Ectodermal cell (in vitro differentiated cells): ENCODE measurements at regions not wholly inside any gene's neighbourhood (a gene's known extent, or its start where the extent isn't known, plus 50 kb on each side); places are given as distances from the start of the nearest gene placed in this dataset.

Experiments
- H3K27ac ChIP-seq: 2 replicates; pipeline ENCODE4 v1.7.0; 2013; ENCODE audit warnings: mild to moderate bottlenecking, low read depth, low read length; ENCODE audit not compliant: insufficient read depth, poor library complexity, severe bottlenecking
- H3K27me3 ChIP-seq: 2 replicates; pipeline ENCODE4 v1.7.0; 2013; ENCODE audit warnings: mild to moderate bottlenecking, low read length; ENCODE audit not compliant: insufficient read depth, control insufficient read depth, poor library complexity, severe bottlenecking
- H3K36me3 ChIP-seq: one replicate; pipeline ENCODE4 v1.7.0; 2013; ENCODE audit warnings: low read length; ENCODE audit not compliant: control insufficient read depth, insufficient read depth
- H3K4me1 ChIP-seq: one replicate; pipeline ENCODE4 v1.7.0; 2013; ENCODE audit warnings: low read length; ENCODE audit not compliant: control insufficient read depth, insufficient read depth
- H3K4me3 ChIP-seq: 2 replicates; pipeline ENCODE4 v1.7.0; 2013; ENCODE audit warnings: low read depth, low read length, control low read depth; ENCODE audit not compliant: insufficient read depth
- H3K9me3 ChIP-seq: 2 replicates; pipeline ENCODE4 v1.7.0; 2013; ENCODE audit warnings: mild to moderate bottlenecking, low read length, moderate library complexity; ENCODE audit not compliant: control insufficient read depth
- WGBS, 2 experiments: methylation state at CpG; one replicate each; pipeline ENCODE4 v1.1.7; 2013; ENCODE audit warnings: missing lambda C conversion rate in 2 of 2; 5-methylcytosine and 5-hydroxymethylcytosine counted together

- WGBS, 2 experiments = 93 to 97% methylated on average over 2 of the region's 2 CpGs
- Histone ChIP-seq H3K36me3 (no peaks in the 10 kb centered on the region), H3K4me3 (no peak overlapping the region), H3K9me3 (no peaks in the 10 kb centered on the region), H3K27ac (no peak overlapping the region), H3K4me1 (no peaks in the 10 kb centered on the region), H3K27me3 (no peaks in the 10 kb centered on the region)
These were observed 550.6 kb downstream of the MATN1 start for GRCh38 chr1:30172757-30173156.

DNA sequence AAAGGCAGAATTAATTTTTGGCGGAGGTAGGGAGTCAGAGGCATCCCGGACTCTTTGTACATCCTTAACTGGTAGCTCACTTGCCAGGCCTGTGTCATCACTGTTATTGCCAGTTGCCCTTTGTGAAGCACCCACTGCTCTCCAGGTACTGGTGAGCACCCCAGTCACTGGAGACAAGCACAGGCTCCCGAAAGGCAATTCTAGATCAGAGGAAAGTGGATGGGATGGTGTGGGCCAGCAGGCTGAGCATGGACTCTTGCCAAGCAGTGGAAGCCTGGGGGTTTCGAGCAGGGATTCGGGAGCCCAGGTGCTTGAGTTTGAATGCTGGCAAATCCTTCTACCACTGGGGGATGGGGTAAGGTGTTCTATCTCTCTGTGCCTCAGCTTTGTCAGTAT lies 551.1 kb downstream of the MATN1 start:
- no peaks in the 10 kb centered on the region for H3K36me3 ChIP-seq
- H3K4me1 ChIP-seq = no peaks in the 10 kb centered on the region
- 81 to 90% methylated on average over 5 of the region's 5 CpGs for WGBS, 2 experiments
- H3K4me3 ChIP-seq = no peak overlapping the region
- no peak overlapping the region for H3K27ac ChIP-seq
- H3K27me3 ChIP-seq = no peaks in the 10 kb centered on the region
- no peaks in the 10 kb centered on the region for H3K9me3 ChIP-seq

DNA sequence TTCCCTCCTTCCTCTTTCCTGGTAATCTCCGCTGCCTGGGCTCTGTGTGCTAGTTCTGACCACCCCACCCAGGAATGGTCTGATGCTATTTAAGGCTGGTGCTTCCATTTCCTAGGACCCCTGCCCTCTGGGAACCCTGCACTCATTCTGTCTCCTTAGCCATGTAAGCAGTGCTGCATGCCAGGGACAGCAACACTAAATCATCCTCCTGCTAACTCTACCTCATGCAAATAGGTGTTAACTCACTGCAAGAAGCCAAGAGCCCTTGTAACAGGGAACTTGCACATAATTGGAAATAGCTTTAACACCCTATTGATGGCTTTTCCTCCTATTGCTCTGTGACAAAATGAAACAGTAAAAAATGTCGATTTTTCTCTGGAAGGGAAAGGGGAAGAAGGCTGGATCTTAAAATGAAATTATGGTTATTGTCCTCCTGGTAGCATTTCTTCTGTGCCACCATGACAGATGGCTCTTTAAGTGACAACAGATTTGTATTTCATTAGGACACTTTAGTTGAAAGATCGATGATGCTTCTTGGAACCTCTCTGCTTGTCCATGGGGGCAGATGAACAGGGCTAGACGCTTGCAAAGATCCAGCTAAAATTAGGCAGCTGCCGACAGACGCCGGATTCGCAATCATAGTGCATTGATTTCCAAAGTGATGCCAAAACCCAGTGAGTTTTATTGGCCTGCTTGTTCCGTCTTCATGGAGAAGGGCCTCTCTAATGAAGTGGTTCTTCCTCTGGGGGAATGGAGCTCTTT lies 551.7 kb downstream of the MATN1 start:
- WGBS, 2 experiments = 82 to 84% methylated on average over 9 of the region's 9 CpGs

GRCh38 chr1:30169269-30169668 lies 554.1 kb downstream of the MATN1 start:
- no peak overlapping the region for H3K4me3 ChIP-seq

More for the DNA sequence above, 551.7 kb downstream of the MATN1 start:
- Histone ChIP-seq H3K27ac (no peak overlapping the region), H3K9me3 (no peaks in the 10 kb centered on the region), H3K36me3 (no peaks in the 10 kb centered on the region), H3K27me3 (no peaks in the 10 kb centered on the region), H3K4me1 (no peaks in the 10 kb centered on the region), H3K4me3 (no peak overlapping the region)

GRCh38 chr1:30166174-30166573 lies 557.2 kb downstream of the MATN1 start:
- no peak overlapping the region for H3K4me3 ChIP-seq
- H3K36me3 ChIP-seq = no peaks in the 10 kb centered on the region
- H3K27ac ChIP-seq = no peak overlapping the region
- no peaks in the 10 kb centered on the region for H3K4me1 ChIP-seq
- no peaks in the 10 kb centered on the region for H3K9me3 ChIP-seq
- H3K27me3 ChIP-seq = no peaks in the 10 kb centered on the region
- 90% methylated on average over 5 of the region's 5 CpGs for WGBS, 2 experiments

More at GRCh38 chr1:30169269-30169668, 554.1 kb downstream of the MATN1 start:
- Histone ChIP-seq H3K4me1 (no peaks in the 10 kb centered on the region), H3K27me3 (no peaks in the 10 kb centered on the region), H3K36me3 (no peaks in the 10 kb centered on the region), H3K27ac (no peak overlapping the region), H3K9me3 (no peaks in the 10 kb centered on the region)
- 82 to 85% methylated on average over 4 of the region's 4 CpGs for WGBS, 2 experiments

GRCh38 chr1:30165116-30165515 lies 558.3 kb downstream of the MATN1 start:
- H3K4me1 ChIP-seq = no peaks in the 10 kb centered on the region
- no peaks in the 10 kb centered on the region for H3K36me3 ChIP-seq
- H3K27me3 ChIP-seq = no peaks in the 10 kb centered on the region
- H3K4me3 ChIP-seq = no peak overlapping the region
- no peak overlapping the region for H3K27ac ChIP-seq
- 89 to 91% methylated on average over 4 of the region's 4 CpGs for WGBS, 2 experiments
- no peaks in the 10 kb centered on the region for H3K9me3 ChIP-seq

DNA sequence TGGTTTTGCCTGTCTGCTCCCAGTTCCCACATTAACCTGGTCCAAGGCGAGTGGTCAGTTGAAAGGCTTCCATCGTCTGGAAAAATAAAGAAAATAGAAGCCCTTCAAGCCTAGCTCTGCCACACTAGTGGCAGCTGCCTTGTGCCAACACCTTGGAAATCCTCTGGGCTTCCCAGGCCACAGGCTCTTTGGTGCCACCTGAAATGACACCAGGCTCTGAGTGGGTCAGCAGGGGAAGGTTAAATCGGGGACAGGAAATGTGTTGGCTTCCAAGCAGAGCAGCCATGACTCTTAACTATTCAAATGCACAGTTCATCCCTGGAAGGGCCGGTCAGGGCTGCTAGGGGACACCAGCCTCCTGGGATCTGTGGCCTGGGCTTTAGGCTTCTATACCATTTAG lies 558.7 kb downstream of the MATN1 start:
- Histone ChIP-seq H3K4me3 (no peak overlapping the region), H3K27ac (no peak overlapping the region), H3K4me1 (no peaks in the 10 kb centered on the region), H3K36me3 (no peaks in the 10 kb centered on the region), H3K27me3 (no peaks in the 10 kb centered on the region), H3K9me3 (no peaks in the 10 kb centered on the region)
- WGBS, 2 experiments = 83 to 89% methylated on average over 4 of the region's 4 CpGs

- Histone ChIP-seq H3K9me3 (no peaks in the 10 kb centered on the region), H3K4me3 (no peak overlapping the region), H3K36me3 (no peaks in the 10 kb centered on the region), H3K27me3 (no peaks in the 10 kb centered on the region), H3K27ac (no peak overlapping the region), H3K4me1 (no peaks in the 10 kb centered on the region)
- 98 to 100% methylated on average over 2 of the region's 2 CpGs for WGBS, 2 experiments
These were observed 560.8 kb downstream of the MATN1 start for GRCh38 chr1:30162565-30162964.

GRCh38 chr1:30161953-30162352 lies 561.4 kb downstream of the MATN1 start:
- no peaks in the 10 kb centered on the region for H3K4me1 ChIP-seq
- no peaks in the 10 kb centered on the region for H3K27me3 ChIP-seq
- no peak overlapping the region for H3K4me3 ChIP-seq
- no peaks in the 10 kb centered on the region for H3K36me3 ChIP-seq
- WGBS, 2 experiments = 88 to 89% methylated on average over 6 of the region's 6 CpGs
- no peak overlapping the region for H3K27ac ChIP-seq
- H3K9me3 ChIP-seq = no peaks in the 10 kb centered on the region

DNA sequence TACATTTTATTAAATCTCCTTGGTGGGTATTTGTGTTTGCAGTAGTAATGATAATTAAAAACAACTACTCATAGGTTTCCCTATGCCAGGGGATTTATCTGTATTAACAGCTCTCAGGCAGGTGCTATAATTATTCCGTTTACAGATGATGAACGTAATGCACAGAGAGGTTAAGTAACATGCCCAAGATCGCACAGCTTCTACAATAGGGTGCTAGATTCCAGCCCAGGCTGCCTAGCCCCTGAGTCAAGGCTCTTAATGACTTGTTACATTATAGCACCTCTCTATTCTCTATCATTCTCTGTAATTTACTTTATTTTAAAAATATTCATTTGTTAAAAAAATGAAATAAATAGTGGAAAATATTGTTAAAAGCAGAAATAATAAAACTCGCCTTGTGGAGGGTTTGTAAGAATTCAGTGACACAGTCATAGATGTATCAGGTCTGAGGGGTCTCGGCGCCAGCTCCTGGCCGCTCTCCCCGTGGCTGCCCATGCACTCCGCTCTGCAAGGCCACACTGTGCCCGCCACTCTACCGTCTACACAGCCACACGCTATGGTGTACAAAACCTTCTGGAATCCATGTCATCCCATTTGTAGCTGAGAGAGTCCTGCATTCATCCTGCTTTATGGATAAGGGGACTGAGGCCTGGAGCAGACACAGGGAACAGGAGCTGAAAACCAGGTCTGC lies 562.2 kb downstream of the MATN1 start:
- Histone ChIP-seq H3K36me3 (no peaks in the 10 kb centered on the region), H3K27ac (no peak overlapping the region), H3K9me3 (no peaks in the 10 kb centered on the region), H3K4me1 (no peaks in the 10 kb centered on the region), H3K27me3 (no peaks in the 10 kb centered on the region), H3K4me3 (no peak overlapping the region)
- WGBS, 2 experiments = 87 to 88% methylated on average over 12 of the region's 12 CpGs
